HK-2 (cell line): ENCODE measurements at regions not wholly inside any gene's neighbourhood (a gene's known extent, or its start where the extent isn't known, plus 50 kb on each side); places are given as distances from the start of the nearest gene placed in this dataset.
A peak's percentile ranks its signal among the peaks of the same experiment; 100 is the strongest.
"Not testable (repeated sequence)": the region's sequence is repeated elsewhere in the genome, so short reads cannot be mapped to it uniquely, and the experiment has no call there.

ENCODE experiments used
- DNase-seq: peaks from one replicate; pipeline ENCODE4 v3.0.0-alpha.2; 2018; ENCODE audit not compliant: unreplicated experiment

GRCh38 chr2:212871597-212871996 lies 279.8 kb downstream of the IKZF2 start:
- no peak for DNase-seq

DNA sequence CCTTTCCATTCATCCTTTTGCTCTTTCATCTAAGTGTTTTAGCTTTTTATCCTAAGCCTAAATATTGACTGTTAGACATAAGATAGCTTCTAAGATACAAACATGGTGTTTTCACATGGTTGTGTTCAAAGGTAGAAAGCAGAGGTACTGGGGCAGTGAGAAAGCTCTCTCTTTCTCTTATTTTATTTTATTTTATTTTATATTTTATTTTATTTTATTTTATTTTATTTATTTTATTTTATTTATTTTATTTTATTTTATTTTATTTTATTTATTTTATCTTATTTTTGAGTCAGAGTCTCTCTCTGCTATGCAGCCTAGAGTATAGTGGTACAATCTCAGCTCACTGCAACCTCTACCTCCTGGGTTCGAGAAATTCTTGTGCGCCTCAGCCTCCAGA lies 287.2 kb downstream of the IKZF2 start:
- DNase-seq: no peak

GRCh38 chr2:212863185-212863588 lies 288.2 kb downstream of the IKZF2 start:
- DNase-seq: peak; percentile 28

- DNase-seq: no peak
Observed at GRCh38 chr2:212858496-212858895, 292.9 kb downstream of the IKZF2 start.

DNA sequence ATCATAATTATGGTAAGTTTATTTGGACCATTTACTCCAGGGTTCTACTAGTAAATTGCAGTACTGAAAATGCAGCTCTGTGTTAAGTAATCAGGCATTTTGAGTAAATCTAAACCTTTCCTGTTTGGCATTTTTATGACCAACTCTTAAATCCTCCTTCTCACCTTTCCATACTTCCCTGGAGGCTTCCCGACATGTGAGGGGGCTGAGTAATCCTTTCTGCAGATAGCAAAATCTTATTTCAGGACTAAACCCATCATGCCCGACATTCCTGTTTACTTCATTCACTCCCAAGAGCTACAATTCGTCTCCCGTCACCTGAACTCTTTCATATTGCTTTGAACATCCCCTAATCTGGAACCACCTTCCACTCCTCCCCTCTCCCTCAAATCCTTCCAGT lies 296.6 kb downstream of the IKZF2 start:
- no peak for DNase-seq

- no peak for DNase-seq
Observed at GRCh38 chr2:212854116-212854515, 297.3 kb downstream of the IKZF2 start.

DNA sequence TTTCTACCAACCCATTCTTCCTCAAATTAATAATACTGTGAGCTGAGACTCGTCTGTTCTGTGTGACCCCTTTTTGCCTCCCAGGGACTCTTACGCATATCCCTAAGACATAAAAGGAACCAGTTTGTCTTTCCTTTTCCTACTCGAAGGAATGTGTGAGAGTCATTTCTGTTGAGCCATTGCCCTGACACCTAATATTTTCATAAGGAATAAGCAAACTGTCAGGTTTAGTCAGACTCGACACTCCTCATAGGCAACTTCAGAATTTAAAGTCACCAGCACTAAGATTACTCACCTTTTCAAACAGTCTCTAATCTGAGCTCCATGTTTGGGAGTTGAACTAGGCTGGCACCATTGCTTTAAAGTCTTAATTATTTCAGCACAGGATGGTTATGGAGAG lies 305.5 kb downstream of the IKZF2 start:
- DNase-seq: no peak

DNA sequence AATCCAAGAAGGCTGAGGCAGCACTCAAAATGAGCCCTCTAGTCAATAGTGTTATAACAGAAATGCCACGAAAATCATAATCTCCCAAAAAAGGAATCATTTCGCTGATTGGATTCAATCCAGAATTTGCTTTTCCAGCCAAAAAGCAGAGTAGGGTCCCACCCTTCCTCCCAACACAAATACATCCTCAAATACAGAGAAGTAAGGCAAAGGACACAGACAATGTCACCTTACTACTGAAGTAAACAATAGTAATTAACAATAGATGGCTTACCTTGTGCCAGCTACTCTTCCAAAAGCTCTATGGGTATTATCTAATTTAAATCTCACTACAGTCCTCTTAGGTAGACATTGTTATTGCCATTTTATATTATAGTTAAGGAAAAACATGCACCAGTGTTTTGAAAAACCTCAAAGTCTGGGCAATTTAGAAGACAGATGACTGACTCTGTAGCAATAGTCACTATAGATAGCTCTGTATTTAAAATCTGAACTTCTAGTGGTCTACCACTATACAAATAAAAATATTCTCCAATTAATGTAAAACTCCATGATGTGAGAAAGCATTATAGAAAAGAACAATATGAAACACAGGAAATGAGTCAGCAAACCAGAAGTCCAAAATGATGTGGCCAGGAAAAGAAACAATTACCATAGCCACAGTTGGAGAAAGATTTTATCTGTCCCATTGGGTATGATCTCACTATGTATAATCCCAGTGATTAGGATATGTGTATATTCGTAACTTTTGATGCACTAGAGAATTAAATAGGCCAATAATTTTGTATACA lies 305.0 kb upstream of the ERBB4 start:
- no peak for DNase-seq

DNA sequence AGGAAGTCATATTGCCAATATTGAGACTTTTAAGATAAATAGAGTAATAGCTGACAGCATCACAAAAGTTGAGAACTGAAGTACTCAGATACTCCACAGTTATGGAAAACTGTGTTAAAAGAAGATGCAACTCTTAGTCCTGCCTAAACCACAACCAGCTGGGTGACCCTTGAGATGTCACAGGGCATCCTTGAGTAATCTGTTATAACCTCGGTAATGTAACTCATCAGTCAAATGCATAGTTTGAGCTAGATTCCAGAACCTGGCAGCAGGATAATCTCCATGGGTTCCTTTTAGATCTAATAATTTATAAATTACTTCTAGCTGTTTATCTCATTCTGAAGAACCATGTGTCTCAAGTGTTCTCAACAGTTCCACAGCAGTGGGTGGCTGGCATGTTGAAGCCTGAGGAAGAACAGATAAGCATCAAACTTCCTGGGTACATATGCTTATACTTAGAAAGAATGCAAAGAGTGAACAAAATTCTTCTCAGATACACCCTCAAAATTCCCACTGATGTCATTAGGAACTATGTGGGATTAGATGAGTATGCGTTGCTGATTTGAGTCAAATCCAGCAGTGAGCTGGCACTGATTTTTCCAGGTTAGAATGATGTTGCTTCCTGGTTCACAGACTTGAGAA lies 304.1 kb upstream of the ERBB4 start:
- DNase-seq: no peak

DNA sequence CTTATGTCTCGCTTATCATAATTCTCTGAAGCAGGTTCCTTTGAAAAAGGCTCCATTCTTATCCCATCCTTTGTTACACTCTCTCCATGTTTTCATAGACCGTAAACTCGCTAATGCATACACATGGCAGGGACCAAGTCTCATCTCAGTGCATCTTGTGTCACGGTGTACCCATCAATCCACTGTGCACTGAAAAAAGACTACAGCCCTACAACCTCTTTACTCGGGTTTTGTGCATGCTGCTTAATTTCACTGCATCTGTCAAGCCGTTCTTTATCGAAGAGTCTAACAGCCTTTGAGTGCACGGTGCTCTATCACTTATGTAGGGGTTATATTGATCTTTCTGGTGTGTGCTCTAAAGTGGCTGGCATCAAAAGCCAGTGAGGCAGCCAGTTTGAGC lies 302.9 kb upstream of the ERBB4 start:
- no peak for DNase-seq

DNA sequence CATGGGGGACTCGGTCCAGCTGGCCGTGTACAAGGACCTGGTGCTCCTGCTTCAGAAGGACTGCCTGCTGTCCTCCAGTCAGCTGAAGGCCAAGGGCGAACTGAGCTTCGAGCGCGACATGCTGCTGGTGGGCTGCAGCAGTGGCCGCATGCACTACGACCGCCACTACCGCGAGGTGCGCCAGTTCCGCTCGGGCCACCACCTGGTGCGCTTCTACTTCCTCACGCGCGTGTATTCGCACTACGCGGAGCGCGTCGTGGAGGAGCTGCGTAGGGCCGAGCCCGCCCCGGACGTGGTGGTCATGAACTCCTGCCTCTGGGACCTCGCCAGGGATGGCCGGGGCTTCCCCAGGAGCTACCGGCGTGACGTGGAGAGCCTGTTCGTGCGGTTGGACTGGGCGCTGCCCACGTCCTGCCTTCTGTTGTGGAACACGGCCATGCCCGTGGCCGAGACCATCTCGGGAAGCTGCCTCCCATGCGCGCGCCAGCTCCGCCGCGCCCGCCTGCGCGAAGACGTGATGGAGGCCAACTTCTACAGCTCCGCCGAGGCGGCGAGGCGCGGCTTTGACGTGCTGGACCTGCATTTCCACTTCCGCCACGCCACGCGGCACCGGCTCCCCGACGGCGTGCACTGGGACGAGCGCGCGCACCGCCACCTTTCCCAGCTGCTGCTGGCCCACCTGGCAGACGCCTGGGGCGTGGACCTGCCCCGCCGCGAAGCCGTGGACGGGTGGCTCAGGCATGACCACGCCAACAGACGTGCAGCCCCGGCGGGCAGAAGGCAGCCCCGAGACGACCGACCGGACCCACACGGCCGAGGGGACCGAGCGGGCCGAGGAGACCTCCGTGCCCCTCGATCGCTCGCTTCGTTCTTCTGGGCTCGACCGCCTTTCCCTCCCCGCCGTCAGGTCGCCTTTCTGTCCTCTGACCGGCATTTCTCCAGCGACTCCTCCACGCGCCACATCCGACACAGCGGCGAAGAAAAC lies 293.9 kb upstream of the ERBB4 start:
- no peak for DNase-seq

DNA sequence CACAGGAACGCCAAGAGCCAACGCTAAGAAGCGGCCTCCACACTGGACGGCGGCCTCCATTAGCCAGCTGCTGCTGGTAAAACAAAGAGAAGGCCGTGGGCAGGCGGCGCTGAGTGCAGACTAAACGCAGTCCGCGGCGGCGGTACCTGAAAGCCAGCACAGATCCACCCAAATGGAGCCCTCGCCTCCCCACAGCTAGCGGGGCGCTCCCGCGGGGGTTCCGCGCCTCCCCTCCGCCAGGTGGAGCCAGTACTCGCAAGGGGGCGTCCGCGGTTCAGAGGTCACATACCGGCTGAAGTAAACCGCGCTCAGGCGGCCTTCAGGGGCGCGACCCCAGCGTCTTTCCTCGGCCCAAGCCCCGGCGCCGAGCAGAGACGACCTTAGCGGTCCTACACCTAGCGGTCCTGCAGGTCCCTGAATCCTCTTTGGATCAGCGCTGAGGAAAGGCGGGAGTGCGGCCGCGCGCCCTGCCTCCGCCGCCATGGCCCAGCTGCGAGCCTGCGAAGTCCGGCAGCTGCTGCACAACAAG lies 293.1 kb upstream of the ERBB4 start:
- DNase-seq: no peak

GRCh38 chr2:212816267-212816666 lies 277.7 kb upstream of the ERBB4 start:
- no peak for DNase-seq

DNA sequence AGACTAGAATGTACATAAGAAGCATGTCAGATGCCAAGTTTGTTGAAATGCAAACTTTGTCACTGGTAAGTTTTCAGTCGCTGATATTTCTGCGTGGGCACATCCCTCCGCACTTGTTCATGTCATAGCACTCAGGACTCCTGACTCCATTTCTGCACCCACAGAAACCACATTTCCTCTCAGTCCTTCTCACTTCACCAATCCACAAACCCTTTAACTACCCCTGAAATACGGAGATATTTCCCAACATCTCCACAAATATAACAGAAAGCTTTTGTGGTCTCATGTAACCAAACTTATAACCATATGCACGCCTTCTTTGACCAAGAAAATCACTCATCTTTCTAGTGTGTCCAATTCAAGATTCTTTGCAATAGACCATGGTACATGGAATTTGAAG lies 276.9 kb upstream of the ERBB4 start:
- no peak for DNase-seq

GRCh38 chr2:212814941-212815340 lies 276.3 kb upstream of the ERBB4 start:
- no peak for DNase-seq

DNA sequence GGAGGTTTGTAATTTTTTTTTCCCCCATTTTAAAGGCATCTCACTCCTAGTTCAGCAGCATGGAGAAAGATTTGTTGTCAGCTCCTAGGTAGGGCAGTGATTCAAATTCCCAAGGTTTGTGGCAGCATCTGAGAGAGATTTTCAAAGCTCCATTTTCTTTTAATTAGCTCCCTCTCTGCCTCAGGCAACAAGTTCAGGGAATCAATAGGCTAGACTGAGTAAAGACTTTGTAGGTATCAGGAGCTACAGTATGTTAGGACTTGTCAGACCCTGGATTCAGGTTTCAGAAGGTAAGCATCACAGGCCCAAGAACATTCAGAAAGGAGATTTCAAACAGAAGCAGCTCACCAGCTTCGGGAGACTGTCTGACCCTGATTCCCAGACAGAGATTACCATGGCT lies 273.3 kb upstream of the ERBB4 start:
- DNase-seq: no peak

DNA sequence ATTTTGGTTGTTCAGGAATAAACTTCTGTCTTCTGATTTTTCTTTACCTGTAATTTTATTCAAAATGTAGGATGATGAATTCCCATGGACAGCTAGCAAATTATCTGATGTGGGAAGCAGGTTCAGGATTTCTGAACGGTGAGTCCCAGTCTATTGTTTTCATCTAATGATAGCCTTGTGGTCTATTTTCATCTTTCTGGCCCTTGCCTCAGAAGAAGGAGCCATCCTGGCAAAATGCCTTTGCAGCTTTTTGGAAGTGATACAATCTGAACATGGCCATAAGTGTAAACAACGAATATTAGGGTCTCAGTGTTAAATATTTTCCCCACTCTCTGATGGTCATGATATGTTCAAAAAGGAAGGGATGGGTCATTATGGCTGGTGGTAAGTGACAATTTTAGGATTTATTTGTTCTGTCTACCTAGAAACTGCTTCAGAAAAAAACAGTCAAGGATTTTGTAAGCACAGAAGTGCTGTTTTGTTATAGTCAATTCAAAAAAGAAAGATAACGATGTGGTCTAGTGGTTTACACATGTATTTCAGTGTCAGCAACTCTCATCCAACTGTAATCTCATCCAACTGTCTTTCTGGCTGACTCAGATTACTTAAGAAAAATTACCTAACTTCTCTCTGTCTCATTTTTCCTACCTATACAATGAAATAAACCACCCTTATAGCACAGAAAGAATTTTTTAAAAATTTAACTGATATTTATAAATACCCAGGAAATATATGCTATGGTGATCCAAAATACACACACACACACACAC lies 272.6 kb upstream of the ERBB4 start:
- no peak for DNase-seq

DNA sequence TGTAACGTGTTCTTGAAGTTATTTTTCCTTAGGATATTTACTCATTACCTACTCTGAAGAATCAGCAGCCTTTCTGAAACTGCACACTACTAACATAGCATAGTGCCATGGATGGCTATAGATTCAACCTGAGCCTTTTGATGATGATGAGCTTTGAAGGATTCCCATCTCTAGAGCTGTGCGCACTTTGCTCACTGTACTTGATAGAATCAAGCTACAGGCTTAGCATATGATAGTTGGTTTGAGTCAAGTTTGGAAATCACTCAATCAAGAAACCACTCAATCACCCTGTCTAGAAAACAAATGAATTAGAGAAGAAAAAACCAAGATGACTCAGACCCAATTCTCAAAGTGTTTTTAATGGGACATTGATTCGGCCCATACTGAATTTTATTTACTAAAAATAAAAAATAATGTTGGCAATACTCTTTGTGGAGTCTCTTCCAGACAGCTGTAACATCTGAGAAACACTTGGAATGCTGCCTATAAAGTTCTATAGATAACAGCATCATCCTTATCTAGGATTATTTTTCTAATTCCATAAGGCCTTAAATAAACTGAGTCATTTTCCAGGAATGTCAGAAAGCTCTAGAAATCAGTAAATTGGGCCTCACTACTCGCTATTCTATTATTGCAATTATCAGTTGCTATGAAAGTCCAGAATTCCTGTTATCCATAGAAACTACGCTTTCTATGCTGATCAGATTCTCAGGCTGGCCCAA lies 259.0 kb upstream of the ERBB4 start:
- DNase-seq: no peak

DNA sequence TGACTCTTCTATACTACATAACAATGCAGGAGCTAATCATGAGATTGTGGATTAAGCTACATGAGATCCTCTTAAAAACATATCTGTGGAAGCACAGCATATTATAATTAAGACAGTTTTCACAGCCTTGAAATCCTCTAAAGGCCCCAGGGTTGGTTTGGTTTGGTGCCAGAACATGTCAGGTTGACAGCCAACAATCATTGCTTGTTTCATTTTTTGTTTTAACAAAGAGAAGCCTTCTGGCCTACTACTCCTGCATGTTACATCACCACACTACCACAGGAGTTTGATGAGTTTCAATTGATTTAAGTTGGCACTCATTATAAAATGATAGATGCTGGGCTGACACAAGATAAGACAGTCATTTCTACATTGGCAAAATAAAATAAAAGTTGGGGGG lies 255.9 kb upstream of the ERBB4 start:
- no peak for DNase-seq

- no peak for DNase-seq
Observed at GRCh38 chr2:212791569-212791968, 253.0 kb upstream of the ERBB4 start.

GRCh38 chr2:212786088-212786487 lies 247.5 kb upstream of the ERBB4 start:
- not testable (repeated sequence) for DNase-seq
